ENCODE measurements at regions not wholly inside any gene's neighbourhood (a gene's known extent, or its start where the extent isn't known, plus 50 kb on each side); places are given as distances from the start of the nearest gene placed in this dataset.

- Histone ChIP-seq H3K4me1 (ENCODE audit: control insufficient read depth, insufficient read depth, low read length) (no peaks in the 10 kb centered on the region; the same call in 1 of the 2 replicates), H3K27me3 (ENCODE audit: control insufficient read depth, insufficient read depth, low read length) (no peaks in the 10 kb centered on the region), H3K36me3 (ENCODE audit: control insufficient read depth, insufficient read depth, low read length) (no peaks in the 10 kb centered on the region), H3K9ac (ENCODE audit: low read depth, low read length) (no peak overlapping the region), H3K27ac (ENCODE audit: low read depth, low read length) (no peak overlapping the region), H3K9me3 (ENCODE audit: control insufficient read depth, insufficient read depth, low read length) (no peaks in the 10 kb centered on the region), H3K4me3 (ENCODE audit: low read depth, low read length) (no peak overlapping the region)
Measured at GRCh38 chr18:75548353-75548905, 120.9 kb upstream of the SMIM21 start.

GRCh38 chr18:75546964-75547363, 119.5 kb upstream of the SMIM21 start:
- no peak overlapping the region for H3K4me3 ChIP-seq (ENCODE audit: low read depth, low read length)
- no peaks in the 10 kb centered on the region for H3K36me3 ChIP-seq (ENCODE audit: control insufficient read depth, insufficient read depth, low read length)
- no peaks in the 10 kb centered on the region for H3K9me3 ChIP-seq (ENCODE audit: control insufficient read depth, insufficient read depth, low read length)
- H3K9ac ChIP-seq (ENCODE audit: low read depth, low read length), result no peak overlapping the region
- no peaks in the 10 kb centered on the region for H3K27me3 ChIP-seq (ENCODE audit: control insufficient read depth, insufficient read depth, low read length)
- H3K4me1 ChIP-seq (ENCODE audit: control insufficient read depth, insufficient read depth, low read length), result no peaks in the 10 kb centered on the region
- no peak overlapping the region for H3K27ac ChIP-seq (ENCODE audit: low read depth, low read length)

GRCh38 chr18:75545189-75545588, 117.7 kb upstream of the SMIM21 start:
- H3K27ac ChIP-seq (ENCODE audit: low read depth, low read length), result no peak overlapping the region
- no peak overlapping the region for H3K4me3 ChIP-seq (ENCODE audit: low read depth, low read length)
- no peak overlapping the region for H3K9ac ChIP-seq (ENCODE audit: low read depth, low read length)
- no peaks in the 10 kb centered on the region for H3K4me1 ChIP-seq (ENCODE audit: control insufficient read depth, insufficient read depth, low read length)
- H3K9me3 ChIP-seq (ENCODE audit: control insufficient read depth, insufficient read depth, low read length), result no peaks in the 10 kb centered on the region
- H3K36me3 ChIP-seq (ENCODE audit: control insufficient read depth, insufficient read depth, low read length), result no peaks in the 10 kb centered on the region
- H3K27me3 ChIP-seq (ENCODE audit: control insufficient read depth, insufficient read depth, low read length), result no peaks in the 10 kb centered on the region

GRCh38 chr18:75544496-75544895, 117.0 kb upstream of the SMIM21 start:
- Histone ChIP-seq H3K9me3 (ENCODE audit: control insufficient read depth, insufficient read depth, low read length) (no peaks in the 10 kb centered on the region), H3K27me3 (ENCODE audit: control insufficient read depth, insufficient read depth, low read length) (no peaks in the 10 kb centered on the region), H3K27ac (ENCODE audit: low read depth, low read length) (no peak overlapping the region), H3K4me1 (ENCODE audit: control insufficient read depth, insufficient read depth, low read length) (no peaks in the 10 kb centered on the region), H3K9ac (ENCODE audit: low read depth, low read length) (no peak overlapping the region), H3K36me3 (ENCODE audit: control insufficient read depth, insufficient read depth, low read length) (no peaks in the 10 kb centered on the region), H3K4me3 (ENCODE audit: low read depth, low read length) (no peak overlapping the region)

GRCh38 chr18:75544051-75544481, 116.6 kb upstream of the SMIM21 start:
- Histone ChIP-seq H3K4me1 (ENCODE audit: control insufficient read depth, insufficient read depth, low read length) (no peaks in the 10 kb centered on the region), H3K9ac (ENCODE audit: low read depth, low read length) (no peak overlapping the region), H3K9me3 (ENCODE audit: control insufficient read depth, insufficient read depth, low read length) (no peaks in the 10 kb centered on the region), H3K4me3 (ENCODE audit: low read depth, low read length) (no peak overlapping the region), H3K36me3 (ENCODE audit: control insufficient read depth, insufficient read depth, low read length) (no peaks in the 10 kb centered on the region), H3K27ac (ENCODE audit: low read depth, low read length) (no peak overlapping the region), H3K27me3 (ENCODE audit: control insufficient read depth, insufficient read depth, low read length) (no peaks in the 10 kb centered on the region)

- H3K27ac ChIP-seq (ENCODE audit: low read depth, low read length), result no peak overlapping the region
- no peaks in the 10 kb centered on the region for H3K27me3 ChIP-seq (ENCODE audit: control insufficient read depth, insufficient read depth, low read length)
- no peak overlapping the region for H3K4me3 ChIP-seq (ENCODE audit: low read depth, low read length)
- H3K9ac ChIP-seq (ENCODE audit: low read depth, low read length), result no peak overlapping the region
- H3K4me1 ChIP-seq (ENCODE audit: control insufficient read depth, insufficient read depth, low read length), result no peaks in the 10 kb centered on the region
- no peaks in the 10 kb centered on the region for H3K9me3 ChIP-seq (ENCODE audit: control insufficient read depth, insufficient read depth, low read length)
- no peaks in the 10 kb centered on the region for H3K36me3 ChIP-seq (ENCODE audit: control insufficient read depth, insufficient read depth, low read length)
Measured at GRCh38 chr18:75538727-75539126, 111.2 kb upstream of the SMIM21 start.

- Histone ChIP-seq H3K27me3 (ENCODE audit: control insufficient read depth, insufficient read depth, low read length) (no peaks in the 10 kb centered on the region), H3K27ac (ENCODE audit: low read depth, low read length) (no peak overlapping the region), H3K36me3 (ENCODE audit: control insufficient read depth, insufficient read depth, low read length) (no peaks in the 10 kb centered on the region), H3K9me3 (ENCODE audit: control insufficient read depth, insufficient read depth, low read length) (no peaks in the 10 kb centered on the region), H3K9ac (ENCODE audit: low read depth, low read length) (no peak overlapping the region), H3K4me3 (ENCODE audit: low read depth, low read length) (no peak overlapping the region), H3K4me1 (ENCODE audit: control insufficient read depth, insufficient read depth, low read length) (no peaks in the 10 kb centered on the region)
Measured at GRCh38 chr18:75533950-75534349, 106.4 kb upstream of the SMIM21 start.

GRCh38 chr18:75533209-75533608, 105.7 kb upstream of the SMIM21 start:
- H3K9ac ChIP-seq (ENCODE audit: low read depth, low read length), result no peak overlapping the region
- H3K27me3 ChIP-seq (ENCODE audit: control insufficient read depth, insufficient read depth, low read length), result no peaks in the 10 kb centered on the region
- H3K4me1 ChIP-seq (ENCODE audit: control insufficient read depth, insufficient read depth, low read length), result no peaks in the 10 kb centered on the region
- H3K36me3 ChIP-seq (ENCODE audit: control insufficient read depth, insufficient read depth, low read length), result no peaks in the 10 kb centered on the region
- no peak overlapping the region for H3K27ac ChIP-seq (ENCODE audit: low read depth, low read length)
- H3K9me3 ChIP-seq (ENCODE audit: control insufficient read depth, insufficient read depth, low read length), result no peaks in the 10 kb centered on the region
- no peak overlapping the region for H3K4me3 ChIP-seq (ENCODE audit: low read depth, low read length)

- Histone ChIP-seq H3K27ac (ENCODE audit: low read depth, low read length) (no peak overlapping the region), H3K27me3 (ENCODE audit: control insufficient read depth, insufficient read depth, low read length) (no peaks in the 10 kb centered on the region), H3K9ac (ENCODE audit: low read depth, low read length) (no peak overlapping the region), H3K4me1 (ENCODE audit: control insufficient read depth, insufficient read depth, low read length) (no peaks in the 10 kb centered on the region), H3K9me3 (ENCODE audit: control insufficient read depth, insufficient read depth, low read length) (no peaks in the 10 kb centered on the region), H3K36me3 (ENCODE audit: control insufficient read depth, insufficient read depth, low read length) (no peaks in the 10 kb centered on the region), H3K4me3 (ENCODE audit: low read depth, low read length) (no peak overlapping the region)
Measured at GRCh38 chr18:75531851-75532459, 104.5 kb upstream of the SMIM21 start.

GRCh38 chr18:75531212-75531850, 103.8 kb upstream of the SMIM21 start:
- Histone ChIP-seq H3K4me1 (ENCODE audit: control insufficient read depth, insufficient read depth, low read length) (no peaks in the 10 kb centered on the region), H3K36me3 (ENCODE audit: control insufficient read depth, insufficient read depth, low read length) (no peaks in the 10 kb centered on the region), H3K9me3 (ENCODE audit: control insufficient read depth, insufficient read depth, low read length) (no peaks in the 10 kb centered on the region), H3K27ac (ENCODE audit: low read depth, low read length) (no peak overlapping the region), H3K27me3 (ENCODE audit: control insufficient read depth, insufficient read depth, low read length) (no peaks in the 10 kb centered on the region), H3K9ac (ENCODE audit: low read depth, low read length) (no peak overlapping the region), H3K4me3 (ENCODE audit: low read depth, low read length) (no peak overlapping the region)

- no peaks in the 10 kb centered on the region for H3K4me1 ChIP-seq (ENCODE audit: control insufficient read depth, insufficient read depth, low read length)
- H3K27me3 ChIP-seq (ENCODE audit: control insufficient read depth, insufficient read depth, low read length), result no peaks in the 10 kb centered on the region
- H3K9me3 ChIP-seq (ENCODE audit: control insufficient read depth, insufficient read depth, low read length), result no peaks in the 10 kb centered on the region
- no peak overlapping the region for H3K27ac ChIP-seq (ENCODE audit: low read depth, low read length)
- H3K4me3 ChIP-seq (ENCODE audit: low read depth, low read length), result no peak overlapping the region
- H3K9ac ChIP-seq (ENCODE audit: low read depth, low read length), result no peak overlapping the region
- no peaks in the 10 kb centered on the region for H3K36me3 ChIP-seq (ENCODE audit: control insufficient read depth, insufficient read depth, low read length)
Measured at GRCh38 chr18:75530566-75531211, 103.2 kb upstream of the SMIM21 start.
